Gastroesophageal sphincter (tissue), 3 donors: ENCODE measurements at regions not wholly inside any gene's neighbourhood (a gene's known extent, or its start where the extent isn't known, plus 50 kb on each side); places are given as distances from the start of the nearest gene placed in this dataset.

Source experiments
- CTCF ChIP-seq, 4 experiments: fragments of 200-600 bp in 2 of 4; fragments of 450-650 bp in 2 of 4; sonication (generic) in 1 of 4; IDR thresholded peaks; one replicate each; pipeline ENCODE4 v1.5.1; 2017 to 2019; ENCODE audit warnings: antibody characterized with exemption in 4 of 4, mild to moderate bottlenecking in 2 of 4, moderate library complexity in 2 of 4
- POLR2AphosphoS5 ChIP-seq: sonication (generic); formaldehyde crosslinking; IDR thresholded peaks from one replicate; pipeline ENCODE4 v1.6.1; 2017; ENCODE audit warnings: antibody characterized with exemption

GRCh38 chr12:93093243-93093642 lies 164.1 kb upstream of the EEA1 start:
- TF ChIP-seq POLR2AphosphoS5: no peak
- TF ChIP-seq CTCF (IDR thresholded peaks at IDR 0.05): no peak
